Muscle of back (tissue), 3 donors: ENCODE measurements at regions not wholly inside any gene's neighbourhood (a gene's known extent, or its start where the extent isn't known, plus 50 kb on each side); places are given as distances from the start of the nearest gene placed in this dataset.
"Not testable (repeated sequence)": the region's sequence is repeated elsewhere in the genome, so short reads cannot be mapped to it uniquely, and the experiment has no call there.

Experiments used
- DNase-seq, 3 donors: peaks; one replicate each; pipeline versions ENCODE4 v3.0.0 to v3.0.0-alpha.2; 2013

- DNase-seq = no peak
These were observed 50.1 kb upstream of the ZNF608 start for GRCh38 chr5:124796495-124796894.

GRCh38 chr5:124797665-124798087 lies 51.2 kb upstream of the ZNF608 start:
- DNase-seq = no peak

DNA sequence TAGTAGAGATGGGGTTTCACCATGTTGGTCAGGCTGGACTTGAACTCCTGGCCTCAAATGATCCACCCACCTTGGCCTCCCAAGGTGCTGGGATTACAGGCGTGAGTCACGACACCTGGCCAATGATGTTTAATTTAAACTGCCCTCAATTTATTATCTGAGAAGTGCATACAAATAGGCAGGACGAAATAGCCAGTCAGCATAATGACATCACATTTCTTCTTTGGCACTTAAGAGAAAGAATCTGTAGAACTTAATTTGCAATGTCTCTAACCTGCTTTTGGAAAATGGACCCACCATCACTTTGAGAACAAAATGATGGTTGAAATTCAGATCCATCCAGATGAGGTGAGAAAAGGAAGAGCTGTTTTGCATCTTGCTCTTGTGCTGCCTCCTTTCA lies 52.5 kb upstream of the ZNF608 start:
- DNase-seq = no peak

DNA sequence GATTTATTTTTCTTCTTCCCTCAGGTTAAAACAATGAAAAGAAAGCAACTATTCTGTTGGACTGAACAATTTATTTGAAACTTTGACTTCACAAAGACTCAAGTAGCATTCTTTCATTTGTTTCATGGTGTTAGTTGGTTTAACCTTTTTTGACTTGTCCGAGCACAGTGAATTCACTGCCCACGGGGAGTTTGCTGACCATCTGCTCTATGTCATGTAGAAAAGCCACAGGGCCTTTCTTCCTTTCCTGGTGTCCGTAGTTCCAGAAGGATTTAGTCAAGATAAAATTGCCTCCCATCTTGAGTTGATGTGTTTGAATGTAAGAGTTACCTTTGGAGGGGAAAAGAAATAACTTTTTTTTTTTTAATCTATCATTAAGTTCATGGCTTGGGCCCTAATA lies 55.1 kb upstream of the ZNF608 start:
- no peak for DNase-seq

GRCh38 chr5:124803617-124804323 lies 57.3 kb upstream of the ZNF608 start:
- no peak for DNase-seq

- DNase-seq = no peak
These were observed 59.6 kb upstream of the ZNF608 start for GRCh38 chr5:124806026-124806372.

GRCh38 chr5:124806373-124807077 lies 60.1 kb upstream of the ZNF608 start:
- peak; percentile 82 to 88 (median 83) for DNase-seq

DNA sequence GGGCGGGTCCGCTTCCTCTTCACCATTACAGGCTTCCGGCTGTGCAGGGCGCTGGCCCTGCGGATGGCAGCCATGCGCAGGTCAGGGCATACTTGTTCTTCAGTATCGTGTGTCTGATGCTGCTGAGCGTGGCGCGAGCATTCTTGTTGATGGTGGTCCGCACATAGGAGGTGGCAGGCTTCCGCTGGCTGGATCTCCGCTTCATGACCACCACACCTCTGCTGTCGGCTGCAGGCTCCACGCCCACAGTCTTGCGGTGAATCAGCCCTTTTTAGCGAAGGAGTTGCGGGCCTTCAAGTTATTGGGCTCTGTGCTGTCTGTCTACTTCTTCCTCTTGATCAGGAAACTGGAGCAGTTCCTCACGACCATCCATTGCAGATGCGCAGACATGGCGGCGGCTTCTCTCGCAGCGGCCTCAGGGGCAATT lies 62.4 kb upstream of the ZNF608 start:
- DNase-seq = no peak

DNA sequence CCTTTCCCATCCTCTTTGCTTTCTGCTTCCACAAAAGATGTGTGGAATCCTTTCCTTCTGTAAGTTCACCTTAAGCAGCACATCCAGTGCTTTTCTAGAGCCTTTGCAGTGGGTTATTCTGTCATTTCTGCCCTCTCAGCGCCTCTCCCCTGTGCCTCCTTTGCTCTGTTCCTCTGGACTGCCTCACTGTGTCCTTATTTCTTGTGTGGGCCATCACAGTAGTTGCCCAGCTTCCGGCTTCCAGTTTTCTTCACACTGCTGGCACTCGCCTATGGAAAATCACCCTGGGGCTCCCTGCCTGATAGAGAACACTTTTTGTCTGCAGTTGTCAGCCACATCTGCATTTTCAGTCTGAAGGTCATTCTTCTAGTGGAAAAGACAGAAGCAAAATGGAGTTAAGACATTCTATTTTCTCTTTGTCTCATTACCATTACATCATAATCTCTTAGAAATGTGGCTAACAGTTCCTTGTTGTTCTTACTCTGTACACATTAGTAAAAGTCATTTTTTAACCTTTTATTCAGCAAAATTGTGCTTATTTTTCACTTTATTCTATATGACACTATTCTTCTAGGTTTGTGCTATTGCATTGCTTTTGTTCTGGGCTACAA lies 64.1 kb upstream of the ZNF608 start:
- DNase-seq = peak in 1 of 3 donors; percentile 18

DNA sequence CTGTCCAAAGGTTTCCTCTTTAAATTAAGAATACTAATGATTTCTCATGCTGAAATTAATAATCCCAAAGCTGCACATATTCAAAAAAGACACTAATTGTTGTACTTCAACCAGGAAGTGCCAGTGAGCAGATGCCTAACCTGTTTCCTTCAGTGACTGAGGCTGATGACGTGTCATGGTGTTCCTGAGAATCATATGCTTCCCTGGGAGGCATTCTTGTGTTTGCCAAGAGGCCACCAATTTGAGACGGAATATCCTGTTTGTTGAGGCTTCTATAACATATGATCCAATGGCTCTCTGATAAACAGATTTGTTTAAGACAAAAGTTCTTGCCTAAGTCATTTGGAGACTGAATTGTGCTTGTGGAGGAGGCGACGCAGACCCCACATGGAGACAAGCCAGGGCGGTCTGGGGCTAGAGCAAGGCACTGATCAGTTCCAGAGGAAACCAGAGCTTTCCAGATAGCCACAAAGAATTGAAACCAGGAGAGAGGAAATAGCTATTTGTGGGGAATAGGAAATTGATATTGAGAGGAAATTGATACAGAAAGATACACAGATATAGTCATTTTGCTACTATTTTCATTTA lies 66.4 kb upstream of the ZNF608 start:
- DNase-seq = peak in 1 of 3 donors; percentile 16

DNA sequence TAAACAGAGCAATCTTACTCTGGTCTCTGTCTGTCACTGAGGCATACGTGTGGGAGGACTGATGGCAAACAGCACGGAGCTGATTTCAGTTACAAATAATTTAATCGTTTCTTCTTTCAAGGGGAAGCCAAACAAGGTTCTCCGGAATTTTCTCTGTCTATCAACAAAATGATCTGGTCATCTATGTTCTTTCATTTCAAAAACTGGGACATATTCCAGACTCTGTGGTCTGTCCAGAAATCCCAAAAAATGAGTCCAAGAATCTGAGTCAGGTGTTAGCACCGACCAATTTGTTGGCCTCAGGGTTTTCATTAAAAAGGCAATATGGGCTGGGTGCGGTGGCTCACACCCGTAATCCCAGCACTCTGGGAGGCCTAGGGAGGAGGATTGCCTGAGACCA lies 69.9 kb upstream of the ZNF608 start:
- DNase-seq = no peak

GRCh38 chr5:124819201-124819600 lies 72.8 kb upstream of the ZNF608 start:
- no peak for DNase-seq

DNA sequence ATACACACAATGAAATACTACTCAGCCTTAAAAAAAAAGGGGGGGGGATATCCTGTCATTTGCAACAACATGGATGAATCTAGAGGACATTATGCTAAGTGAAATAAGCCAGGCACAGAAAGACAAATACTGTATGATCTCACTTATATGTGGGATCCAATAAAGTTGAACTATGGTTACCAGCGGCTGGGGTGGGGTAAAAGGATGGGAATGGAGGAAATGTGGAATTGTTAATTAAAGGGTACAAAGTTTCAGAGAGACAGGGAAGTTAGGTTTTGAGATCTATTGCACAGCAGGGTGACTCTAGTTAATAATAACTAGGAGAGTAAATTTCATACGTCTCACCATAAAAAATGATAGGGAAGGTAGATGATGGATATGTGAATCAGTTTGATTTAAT lies 76.2 kb upstream of the ZNF608 start:
- DNase-seq = no peak

- DNase-seq = no peak
These were observed 76.9 kb upstream of the ZNF608 start for GRCh38 chr5:124823380-124823779.

GRCh38 chr5:124824637-124825158 lies 78.3 kb upstream of the ZNF608 start:
- DNase-seq = no peak

GRCh38 chr5:124825250-124825982 lies 79.0 kb upstream of the ZNF608 start:
- no peak for DNase-seq

DNA sequence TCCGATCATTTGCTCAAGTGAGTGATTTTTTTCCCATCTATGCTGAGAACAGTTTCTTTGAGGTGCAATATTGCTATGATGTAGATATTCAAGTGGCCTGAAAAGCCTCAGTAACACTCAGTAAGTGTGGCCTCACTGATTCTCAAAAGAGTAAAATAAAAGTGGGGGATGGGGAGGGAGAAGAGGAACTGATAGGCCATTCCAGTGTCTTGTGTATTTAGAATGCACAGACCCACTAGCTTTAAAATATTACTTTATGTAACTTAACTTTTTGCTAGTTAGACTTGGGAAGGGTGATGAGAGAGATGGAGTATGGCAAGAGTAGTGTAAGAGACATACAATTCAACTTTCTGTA lies 79.5 kb upstream of the ZNF608 start:
- DNase-seq = no peak

DNA sequence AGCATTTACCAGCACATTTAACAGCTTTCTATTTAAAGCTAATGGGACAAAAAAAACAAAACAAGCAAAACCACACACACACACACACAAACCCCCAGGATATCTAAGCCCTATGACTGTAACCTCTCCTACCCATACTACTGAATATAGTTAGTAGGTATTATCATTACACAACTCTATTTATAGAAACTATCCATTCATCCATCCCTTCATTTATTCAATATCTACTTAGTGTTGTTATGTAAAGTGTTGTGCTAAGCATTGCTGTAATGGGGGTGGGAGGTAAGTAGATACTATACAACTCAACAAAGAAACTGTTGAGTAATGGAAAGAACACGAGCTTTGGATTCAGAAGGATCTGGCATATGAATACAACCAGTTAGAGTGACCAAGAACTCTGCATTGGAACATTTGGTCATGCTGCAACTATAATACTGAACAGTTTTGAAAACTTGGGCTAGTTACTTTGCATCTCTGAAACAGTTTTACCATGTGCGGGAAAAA lies 82.3 kb upstream of the ZNF608 start:
- no peak for DNase-seq

- DNase-seq = no peak
These were observed 85.3 kb upstream of the ZNF608 start for GRCh38 chr5:124831687-124832240.

GRCh38 chr5:124832510-124832909 lies 86.1 kb upstream of the ZNF608 start:
- DNase-seq = no peak

DNA sequence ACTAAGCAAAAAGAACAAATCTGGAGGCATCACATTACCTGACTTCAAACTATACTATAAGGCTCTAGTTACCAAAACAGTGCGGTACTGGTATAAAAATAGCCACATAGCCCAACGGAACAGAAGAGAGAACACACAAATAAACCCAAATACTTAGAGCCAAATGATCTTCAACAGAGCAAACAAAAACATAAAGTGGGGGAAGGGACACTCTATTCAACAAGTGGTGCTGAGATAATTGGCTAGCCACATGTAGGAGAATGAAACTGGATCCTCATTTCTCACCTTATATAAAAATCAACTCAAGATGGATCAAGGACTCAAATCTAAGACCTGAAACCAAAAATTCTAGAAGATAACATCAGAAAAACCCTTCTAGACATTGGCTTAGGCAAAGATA lies 89.9 kb upstream of the ZNF608 start:
- not testable (repeated sequence) for DNase-seq
